Small intestine (tissue), 7 donors: ENCODE measurements at regions not wholly inside any gene's neighbourhood (a gene's known extent, or its start where the extent isn't known, plus 50 kb on each side); places are given as distances from the start of the nearest gene placed in this dataset.

Experiments used
- DNase-seq, 2 donors: peaks; one replicate each; pipeline versions ENCODE4 v3.0.0 to v3.0.0-alpha.2; 2013
- FAIRE-seq: peaks from 2 replicates; lab custom pipeline; 2012; peaks lifted over from hg19 to GRCh38; lab: Jason Lieb, UNC
- H3K27ac ChIP-seq, 3 donors: one replicate each; pipeline ENCODE4 v1.5.1; 2013; ENCODE audit warnings: low read length in 2 of 3, mild to moderate bottlenecking in 2 of 3, control low read depth in 1 of 3, inconsistent platforms in 1 of 3, low read depth in 1 of 3, moderate library complexity in 1 of 3
- H3K27me3 ChIP-seq, 3 donors: one replicate each; pipeline ENCODE4 v1.6.1; 2013; ENCODE audit warnings: low read length in 3 of 3, inconsistent platforms in 1 of 3; ENCODE audit not compliant: control insufficient read depth in 3 of 3, insufficient read depth in 3 of 3
- H3K36me3 ChIP-seq, 3 donors: one replicate each; pipeline ENCODE4 v1.6.1; 2013; ENCODE audit warnings: low read length in 3 of 3, inconsistent platforms in 1 of 3, low read depth in 1 of 3, mild to moderate bottlenecking in 1 of 3, moderate library complexity in 1 of 3; ENCODE audit not compliant: control insufficient read depth in 3 of 3, insufficient read depth in 2 of 3
- H3K4me1 ChIP-seq, 3 donors: one replicate each; pipeline ENCODE4 v1.6.1; 2013; ENCODE audit warnings: low read length in 2 of 3, inconsistent platforms in 1 of 3, low read depth in 1 of 3, mild to moderate bottlenecking in 1 of 3, moderate library complexity in 1 of 3; ENCODE audit not compliant: control insufficient read depth in 3 of 3, insufficient read depth in 2 of 3
- H3K4me3 ChIP-seq, 3 donors: one replicate each; pipeline ENCODE4 v1.5.1; 2013; ENCODE audit warnings: low read length in 3 of 3, control low read depth in 1 of 3, inconsistent platforms in 1 of 3, low read depth in 1 of 3, mild to moderate bottlenecking in 1 of 3, moderate library complexity in 1 of 3
- H3K9me3 ChIP-seq, 2 donors: one replicate each; pipeline ENCODE4 v1.6.1; 2013; ENCODE audit warnings: low read depth in 1 of 2, low read length in 1 of 2; ENCODE audit not compliant: control insufficient read depth in 2 of 2, insufficient read depth in 1 of 2
- WGBS, 3 donors: extraction: QIAGEN DNeasy Blood & Tissue Kit; methylation state at CpG; one replicate each; pipeline ENCODE4 v1.1.7; 2013; 5-methylcytosine and 5-hydroxymethylcytosine counted together
- donor health status: healthy with polysubstance abuse.
- donor health status: control.
- donor health status: control.
- donor health status: Bipolar disorder and iron deficiency.
- donor health status: healthy.

DNA sequence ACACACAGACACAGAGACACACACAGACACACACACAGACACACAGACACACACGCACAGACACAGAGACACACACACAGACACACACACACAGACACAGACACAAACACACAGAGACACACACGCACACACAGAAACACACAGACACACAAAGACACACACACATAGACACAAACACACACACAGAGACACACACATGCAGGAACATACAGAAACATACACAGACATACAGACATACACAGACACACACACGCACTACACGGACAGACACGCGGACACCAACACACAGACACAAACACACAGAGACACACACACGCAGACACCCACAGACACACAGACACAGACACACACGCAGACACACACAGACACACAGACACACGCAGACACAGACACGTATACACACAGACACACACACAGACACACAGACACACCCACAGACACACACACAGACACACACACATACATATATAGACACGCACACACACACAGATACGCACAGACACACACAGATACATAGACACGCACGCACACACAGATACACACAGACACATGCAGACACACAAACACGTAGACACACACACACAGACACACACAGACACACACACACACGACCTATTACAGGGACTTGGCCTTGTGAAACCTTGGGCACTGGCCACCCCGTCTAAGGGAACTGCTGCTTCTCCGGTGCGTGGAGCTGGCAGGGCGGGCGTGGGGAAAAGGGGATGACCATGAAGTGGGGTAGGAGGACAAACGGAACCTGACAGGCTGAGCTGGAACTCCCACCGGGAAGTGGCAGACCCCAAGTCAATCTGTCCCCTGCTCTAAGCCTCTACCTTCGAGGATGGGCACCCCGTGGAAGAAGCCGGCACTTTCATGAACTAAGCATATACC lies 211.4 kb downstream of the TFCP2L1 start:
- no peak overlapping the region for H3K4me3 ChIP-seq
- no peak overlapping the region for H3K27ac ChIP-seq
- H3K4me1 ChIP-seq, result peaks cover 0 to 5% (median 0%) of the 10 kb centered on the region in 3 donors
- FAIRE-seq, result no peak
- H3K9me3 ChIP-seq, result no peaks in the 10 kb centered on the region
- H3K36me3 ChIP-seq, result no peaks in the 10 kb centered on the region
- no peak for DNase-seq
- H3K27me3 ChIP-seq, result peaks cover 0 to 75% (median 5%) of the 10 kb centered on the region in 3 donors
- 79 to 90% (median 86%) methylated on average over 26 of the region's 26 CpGs for WGBS, 3 donors

GRCh38 chr2:121074293-121074932 lies 210.6 kb downstream of the TFCP2L1 start:
- WGBS, 3 donors, result 29 to 47% (median 31%) methylated on average over 10 to 11 of the region's 11 CpGs
- FAIRE-seq, result no peak

DNA sequence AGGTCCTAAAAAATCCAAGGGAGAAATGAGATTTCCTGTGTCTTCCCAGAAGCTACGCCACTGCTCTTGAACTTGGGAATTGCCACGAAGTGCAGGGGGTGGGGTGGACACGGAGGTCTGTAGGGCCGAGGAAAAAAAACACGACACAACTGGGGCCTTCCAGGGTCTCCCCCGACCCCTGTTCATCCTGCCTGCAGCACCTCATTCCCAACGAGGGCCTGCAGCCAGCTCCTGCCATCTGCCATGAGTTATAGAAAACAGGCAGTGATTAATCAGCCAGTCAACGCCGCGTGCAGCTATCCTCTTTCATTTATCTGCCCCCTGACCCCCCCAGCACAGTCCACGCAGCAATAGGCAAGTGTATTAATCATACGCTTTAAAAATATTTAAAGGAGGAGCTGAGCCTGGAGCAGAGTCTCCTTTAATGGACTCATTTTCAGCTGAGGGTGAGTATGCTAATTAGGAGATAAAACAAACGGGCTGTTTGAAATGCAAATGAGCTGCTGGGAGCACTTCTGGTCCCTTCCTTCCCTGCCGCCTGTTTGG lies 209.9 kb downstream of the TFCP2L1 start:
- Histone ChIP-seq H3K9me3 (no peaks in the 10 kb centered on the region), H3K27me3 (peaks cover 0 to 70% (median 5%) of the 10 kb centered on the region in 3 donors), H3K4me3 (no peak overlapping the region), H3K27ac (no peak overlapping the region), H3K4me1 (peaks cover 0 to 5% (median 0%) of the 10 kb centered on the region in 3 donors), H3K36me3 (no peaks in the 10 kb centered on the region)
- peak; percentile 28 to 54 for DNase-seq
- 4 to 8% (median 4%) methylated on average over 14 of the region's 14 CpGs for WGBS, 3 donors
- FAIRE-seq, result no peak

More at GRCh38 chr2:121074293-121074932, 210.6 kb downstream of the TFCP2L1 start:
- no peak overlapping the region for H3K4me3 ChIP-seq
- H3K4me1 ChIP-seq, result peaks cover 0 to 5% (median 0%) of the 10 kb centered on the region in 3 donors
- peaks cover 0 to 71% (median 5%) of the 10 kb centered on the region in 3 donors for H3K27me3 ChIP-seq
- H3K36me3 ChIP-seq, result no peaks in the 10 kb centered on the region
- H3K27ac ChIP-seq, result no peak overlapping the region
- H3K9me3 ChIP-seq, result no peaks in the 10 kb centered on the region
- DNase-seq, result no peak

GRCh38 chr2:121075641-121076497 lies 209.1 kb downstream of the TFCP2L1 start:
- no peak overlapping the region for H3K4me3 ChIP-seq
- 6 to 17% (median 7%) methylated on average over 19 of the region's 19 CpGs for WGBS, 3 donors
- H3K4me1 ChIP-seq, result peaks cover 0 to 5% (median 0%) of the 10 kb centered on the region in 3 donors
- DNase-seq (no peak), FAIRE-seq (no peak)
- H3K36me3 ChIP-seq, result no peaks in the 10 kb centered on the region
- no peak overlapping the region for H3K27ac ChIP-seq
- no peaks in the 10 kb centered on the region for H3K9me3 ChIP-seq
- H3K27me3 ChIP-seq, result peaks cover 0 to 70% (median 5%) of the 10 kb centered on the region in 3 donors

- no peaks in the 10 kb centered on the region for H3K36me3 ChIP-seq
- peaks cover 0 to 5% (median 0%) of the 10 kb centered on the region in 3 donors for H3K4me1 ChIP-seq
- WGBS, 3 donors, result 9 to 30% (median 16%) methylated on average over 8 of the region's 8 CpGs
- DNase-seq (no peak), FAIRE-seq (no peak)
- no peak overlapping the region for H3K27ac ChIP-seq
- H3K27me3 ChIP-seq, result peaks cover 0 to 66% (median 5%) of the 10 kb centered on the region in 3 donors
- H3K4me3 ChIP-seq, result no peak overlapping the region
- no peaks in the 10 kb centered on the region for H3K9me3 ChIP-seq
These were observed 208.5 kb downstream of the TFCP2L1 start for GRCh38 chr2:121076498-121076820.

DNA sequence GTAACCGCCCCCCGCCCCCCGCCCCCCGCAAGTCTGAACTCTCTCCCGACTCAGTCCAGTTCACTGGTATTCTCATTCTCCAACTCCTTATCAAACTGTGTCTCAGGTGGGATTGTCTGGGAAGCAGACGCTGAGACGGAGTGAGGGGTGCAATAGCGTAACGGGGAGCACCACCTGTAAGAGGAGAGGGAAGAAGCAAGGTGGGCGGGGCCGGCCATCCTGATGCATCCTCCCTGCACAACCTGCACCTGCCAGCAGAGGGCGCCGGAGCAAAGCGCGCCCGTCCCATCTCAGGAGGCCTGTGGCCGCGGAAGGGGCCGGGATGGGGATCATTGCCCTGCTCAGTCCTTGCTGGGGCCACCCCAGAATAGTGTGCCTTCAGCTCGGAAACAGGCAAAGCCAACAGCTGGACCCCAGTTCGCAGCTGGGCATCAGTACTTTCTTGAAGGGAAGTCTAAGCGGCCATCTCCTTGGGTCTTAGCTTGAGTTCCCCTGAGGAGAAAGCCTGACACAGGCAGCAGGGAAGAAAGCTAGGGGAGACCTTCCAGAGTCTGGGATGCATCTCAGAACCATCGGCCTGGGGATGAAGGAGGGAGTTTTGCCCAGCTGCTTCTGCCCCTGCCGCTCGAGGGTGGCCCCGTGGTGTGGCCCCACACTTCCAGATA lies 208.0 kb downstream of the TFCP2L1 start:
- Histone ChIP-seq H3K4me1 (peaks cover 0 to 5% (median 0%) of the 10 kb centered on the region in 3 donors), H3K4me3 (no peak overlapping the region), H3K27me3 (peaks cover 0 to 61% (median 5%) of the 10 kb centered on the region in 3 donors), H3K36me3 (no peaks in the 10 kb centered on the region), H3K27ac (no peak overlapping the region), H3K9me3 (no peaks in the 10 kb centered on the region)
- 25 to 39% (median 30%) methylated on average over 26 of the region's 26 CpGs for WGBS, 3 donors
- DNase-seq (peak; percentile 61 to 74), FAIRE-seq (no peak)

DNA sequence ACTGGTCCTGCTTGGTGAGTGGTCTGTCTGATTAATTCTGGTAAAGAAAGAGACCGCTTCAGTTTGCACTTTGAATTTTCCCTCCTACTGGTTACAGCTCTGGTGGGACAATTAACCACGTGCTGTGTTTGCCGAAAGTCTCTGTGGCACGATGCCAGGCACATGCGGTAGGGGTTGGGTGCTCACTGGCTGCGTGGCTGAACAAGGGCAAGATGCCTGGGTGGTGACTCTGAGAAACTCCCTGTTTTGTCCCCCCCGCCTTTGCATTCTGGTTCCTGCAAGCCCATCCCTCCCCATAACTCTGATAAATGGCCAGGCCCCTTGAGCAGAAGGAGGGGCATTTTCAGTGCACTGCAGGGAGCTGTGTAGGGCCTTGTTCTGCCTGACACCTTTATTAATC lies 206.1 kb downstream of the TFCP2L1 start:
- WGBS, 3 donors, result 34 to 69% (median 58%) methylated on average over 7 of the region's 7 CpGs
- Histone ChIP-seq H3K27me3 (peaks cover 0 to 44% (median 5%) of the 10 kb centered on the region in 3 donors), H3K27ac (no peak overlapping the region), H3K4me1 (peaks cover 0 to 5% (median 0%) of the 10 kb centered on the region in 3 donors), H3K36me3 (no peaks in the 10 kb centered on the region), H3K4me3 (no peak overlapping the region), H3K9me3 (no peaks in the 10 kb centered on the region)
- no peak for DNase-seq
- FAIRE-seq, result no peak
